Neural crest cell (in vitro differentiated cells): ENCODE measurements at regions not wholly inside any gene's neighbourhood (a gene's known extent, or its start where the extent isn't known, plus 50 kb on each side); places are given as distances from the start of the nearest gene placed in this dataset.

Experiments
- DNase-seq: peaks from one replicate; pipeline ENCODE4 v3.0.0; 2021; ENCODE audit warnings: low read depth, mixed read lengths, low spot score
- H3K27ac Mint-ChIP-seq: one replicate; pipeline ENCODE4 v1.8.0; 2021; ENCODE audit warnings: mild to moderate bottlenecking, mixed read lengths; ENCODE audit not compliant: unreplicated experiment
- H3K27me3 Mint-ChIP-seq: 2 replicates; pipeline ENCODE4 v1.8.0; 2021; ENCODE audit warnings: low read depth, mild to moderate bottlenecking, mixed read lengths
- H3K36me3 Mint-ChIP-seq: 2 replicates; pipeline ENCODE4 v1.8.0; 2021; ENCODE audit warnings: low read depth, mild to moderate bottlenecking, mixed read lengths
- H3K4me1 Mint-ChIP-seq: 2 replicates; pipeline ENCODE4 v1.8.0; 2021; ENCODE audit warnings: mixed read lengths
- H3K4me3 Mint-ChIP-seq: one replicate; pipeline ENCODE4 v1.8.0; 2021; ENCODE audit warnings: mild to moderate bottlenecking, mixed read lengths
- H3K9me3 Mint-ChIP-seq: 2 replicates; pipeline ENCODE4 v1.8.0; 2021; ENCODE audit warnings: mixed read lengths
- TF ChIP-seq, protein P1 (sequence below): fragments of 200-600 bp; sonication (generic); conservative IDR thresholded peaks from 2 replicates; pipeline ENCODE4 v1.5.0; 2021; ENCODE audit warnings: antibody characterized with exemption, mild to moderate bottlenecking

DNA sequence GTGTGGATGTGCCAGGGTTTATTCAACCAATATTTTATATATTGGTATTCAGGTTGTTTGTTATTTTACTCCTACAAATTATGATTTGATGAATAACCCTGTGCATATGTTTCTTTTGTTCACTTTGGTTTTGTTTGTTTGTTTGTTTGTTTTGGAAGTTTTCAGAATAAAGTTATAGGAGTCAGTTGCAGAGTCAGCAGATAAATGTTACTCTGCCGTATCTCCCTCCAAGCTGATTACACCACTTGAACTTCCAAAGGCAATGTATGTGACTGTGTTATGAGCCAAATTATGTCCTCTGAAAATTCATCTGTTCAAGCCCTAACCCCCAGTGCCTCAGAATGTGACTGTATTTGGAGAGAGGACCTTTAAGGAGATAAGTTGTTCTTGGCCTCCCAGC lies 497.5 kb downstream of the TNS1 start:
- TF ChIP-seq, protein P1, sequence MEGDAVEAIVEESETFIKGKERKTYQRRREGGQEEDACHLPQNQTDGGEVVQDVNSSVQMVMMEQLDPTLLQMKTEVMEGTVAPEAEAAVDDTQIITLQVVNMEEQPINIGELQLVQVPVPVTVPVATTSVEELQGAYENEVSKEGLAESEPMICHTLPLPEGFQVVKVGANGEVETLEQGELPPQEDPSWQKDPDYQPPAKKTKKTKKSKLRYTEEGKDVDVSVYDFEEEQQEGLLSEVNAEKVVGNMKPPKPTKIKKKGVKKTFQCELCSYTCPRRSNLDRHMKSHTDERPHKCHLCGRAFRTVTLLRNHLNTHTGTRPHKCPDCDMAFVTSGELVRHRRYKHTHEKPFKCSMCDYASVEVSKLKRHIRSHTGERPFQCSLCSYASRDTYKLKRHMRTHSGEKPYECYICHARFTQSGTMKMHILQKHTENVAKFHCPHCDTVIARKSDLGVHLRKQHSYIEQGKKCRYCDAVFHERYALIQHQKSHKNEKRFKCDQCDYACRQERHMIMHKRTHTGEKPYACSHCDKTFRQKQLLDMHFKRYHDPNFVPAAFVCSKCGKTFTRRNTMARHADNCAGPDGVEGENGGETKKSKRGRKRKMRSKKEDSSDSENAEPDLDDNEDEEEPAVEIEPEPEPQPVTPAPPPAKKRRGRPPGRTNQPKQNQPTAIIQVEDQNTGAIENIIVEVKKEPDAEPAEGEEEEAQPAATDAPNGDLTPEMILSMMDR, result no peak
- Mint-ChIP-seq H3K9me3 (peaks cover 7% of the 10 kb centered on the region), H3K27ac (no peak overlapping the region), H3K4me1 (peaks cover 13% of the 10 kb centered on the region), H3K27me3 (no peaks in the 10 kb centered on the region), H3K4me3 (no peak overlapping the region), H3K36me3 (no peaks in the 10 kb centered on the region)
- no peak for DNase-seq

GRCh38 chr2:217501887-217502286 lies 500.9 kb downstream of the TNS1 start:
- no peaks in the 10 kb centered on the region for H3K4me1 Mint-ChIP-seq
- H3K9me3 Mint-ChIP-seq, result peaks cover 4% of the 10 kb centered on the region
- TF ChIP-seq, protein P1, result no peak
- H3K27ac Mint-ChIP-seq, result no peak overlapping the region
- no peaks in the 10 kb centered on the region for H3K36me3 Mint-ChIP-seq
- H3K27me3 Mint-ChIP-seq, result no peaks in the 10 kb centered on the region
- H3K4me3 Mint-ChIP-seq, result no peak overlapping the region
- no peak for DNase-seq

DNA sequence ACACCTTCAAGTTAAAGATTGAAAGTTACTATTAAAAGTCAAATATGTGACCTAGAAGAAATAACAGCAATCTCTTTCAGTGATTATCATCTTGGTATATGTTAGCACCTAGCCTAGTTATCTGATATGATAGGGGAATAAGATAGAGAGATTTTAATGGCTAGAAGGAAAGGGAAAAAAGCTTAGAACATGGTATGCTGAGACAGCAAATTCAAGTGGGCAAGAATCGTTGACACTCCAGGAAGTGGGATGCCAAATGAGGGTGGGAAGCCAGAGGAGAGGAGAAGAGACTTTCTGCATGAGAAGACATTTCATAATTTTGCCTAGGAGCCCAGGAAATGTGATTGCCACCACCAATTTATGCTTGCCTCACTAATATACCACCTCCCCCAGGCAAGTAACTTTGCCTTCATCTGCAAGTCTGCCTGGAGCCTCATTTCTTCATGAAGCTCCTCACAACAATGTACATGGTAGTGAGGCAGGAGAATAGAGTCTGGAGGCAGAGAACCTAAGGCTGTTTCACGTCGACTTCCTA lies 504.9 kb downstream of the TNS1 start:
- peaks cover 4% of the 10 kb centered on the region for H3K9me3 Mint-ChIP-seq
- TF ChIP-seq, protein P1, result no peak
- DNase-seq, result no peak
- H3K27ac Mint-ChIP-seq, result no peak overlapping the region
- peaks cover 3% of the 10 kb centered on the region for H3K36me3 Mint-ChIP-seq
- H3K4me3 Mint-ChIP-seq, result no peak overlapping the region
- no peaks in the 10 kb centered on the region for H3K4me1 Mint-ChIP-seq
- H3K27me3 Mint-ChIP-seq, result no peaks in the 10 kb centered on the region

- Mint-ChIP-seq H3K36me3 (peaks cover 3% of the 10 kb centered on the region), H3K4me3 (no peak overlapping the region), H3K27ac (no peak overlapping the region), H3K9me3 (peaks cover 4% of the 10 kb centered on the region), H3K27me3 (no peaks in the 10 kb centered on the region), H3K4me1 (peaks cover 3% of the 10 kb centered on the region)
- TF ChIP-seq, protein P1, result no peak
- no peak for DNase-seq
Measured at GRCh38 chr2:217494557-217494956, 508.2 kb downstream of the TNS1 start.

GRCh38 chr2:217491271-217491670 lies 511.5 kb downstream of the TNS1 start:
- no peak overlapping the region for H3K4me3 Mint-ChIP-seq
- peaks cover 4% of the 10 kb centered on the region for H3K9me3 Mint-ChIP-seq
- peaks cover 8% of the 10 kb centered on the region for H3K4me1 Mint-ChIP-seq
- no peak for DNase-seq
- H3K36me3 Mint-ChIP-seq, result peaks cover 3% of the 10 kb centered on the region
- TF ChIP-seq, protein P1, result no peak
- H3K27ac Mint-ChIP-seq, result no peak overlapping the region
- H3K27me3 Mint-ChIP-seq, result no peaks in the 10 kb centered on the region
